LoVo (cell line): ENCODE measurements at regions not wholly inside any gene's neighbourhood (a gene's known extent, or its start where the extent isn't known, plus 50 kb on each side); places are given as distances from the start of the nearest gene placed in this dataset.
"Not testable (repeated sequence)": the region's sequence is repeated elsewhere in the genome, so short reads cannot be mapped to it uniquely, and the experiment has no call there.

Experiments used
- DNase-seq: peaks from one replicate; pipeline ENCODE4 v3.0.0-alpha.2; 2016; ENCODE audit warnings: low spot score

DNA sequence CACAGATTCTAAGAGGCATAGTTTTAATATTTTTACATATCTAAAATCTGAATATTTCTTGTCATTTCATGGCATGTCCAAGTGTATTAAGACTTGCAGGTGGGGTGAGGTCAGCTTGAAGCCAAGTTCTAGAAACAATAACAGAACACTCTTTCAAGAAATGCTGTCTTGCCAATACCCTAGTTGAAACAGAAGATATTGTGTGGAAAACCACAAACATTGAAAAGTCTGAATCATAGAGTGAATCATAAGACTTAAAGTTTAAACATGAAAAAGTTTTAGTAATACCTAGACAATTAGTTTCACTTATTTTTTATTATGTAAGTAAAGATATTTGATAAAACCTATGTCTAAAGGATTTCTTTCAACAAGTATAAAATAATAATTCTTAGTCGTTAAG, 191.5 kb upstream of the CAND1 start:
- no peak for DNase-seq

- DNase-seq, result no peak
Observed at GRCh38 chr12:67078957-67079356, 190.2 kb upstream of the CAND1 start.

DNA sequence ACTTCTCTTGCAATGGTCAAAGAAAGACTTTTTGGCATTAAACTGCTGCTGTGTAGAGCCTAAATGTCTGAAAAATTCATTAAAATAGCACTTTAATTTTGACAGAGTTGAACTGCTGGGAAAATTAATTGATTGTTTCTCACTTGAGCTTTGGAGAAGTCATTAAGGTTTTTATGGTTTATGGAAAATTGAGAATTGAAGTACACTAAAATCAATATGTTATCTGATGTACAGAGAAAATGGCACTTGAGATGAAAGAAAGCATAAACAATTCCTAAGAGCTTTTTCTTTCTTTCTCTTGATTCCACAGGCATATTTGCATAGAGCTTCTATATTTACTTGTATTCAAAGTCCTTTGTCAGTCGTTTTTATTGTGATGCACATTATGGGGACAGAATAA, 188.5 kb upstream of the CAND1 start:
- no peak for DNase-seq

GRCh38 chr12:67082221-67082620, 186.9 kb upstream of the CAND1 start:
- no peak for DNase-seq

DNA sequence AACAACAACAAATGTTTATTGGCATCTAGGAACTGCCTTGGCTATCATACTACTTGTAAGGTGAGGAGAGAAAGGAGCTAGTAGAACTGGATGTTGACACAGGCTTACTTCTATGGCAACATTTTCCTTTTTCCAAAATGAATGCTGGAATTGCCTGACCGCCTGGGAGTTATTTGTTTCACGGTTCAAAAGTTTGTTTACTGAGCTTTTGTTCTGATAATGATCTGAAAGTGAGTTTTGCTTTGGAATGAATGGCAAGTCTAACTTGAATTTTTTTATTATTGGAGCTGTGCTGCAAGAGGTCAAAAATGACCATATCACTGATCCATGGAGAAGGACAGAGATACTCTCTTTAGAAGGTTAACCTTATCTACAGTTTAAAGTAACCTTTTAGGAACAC, 183.5 kb upstream of the CAND1 start:
- no peak for DNase-seq

- no peak for DNase-seq
Observed at GRCh38 chr12:67086116-67086515, 183.0 kb upstream of the CAND1 start.

DNA sequence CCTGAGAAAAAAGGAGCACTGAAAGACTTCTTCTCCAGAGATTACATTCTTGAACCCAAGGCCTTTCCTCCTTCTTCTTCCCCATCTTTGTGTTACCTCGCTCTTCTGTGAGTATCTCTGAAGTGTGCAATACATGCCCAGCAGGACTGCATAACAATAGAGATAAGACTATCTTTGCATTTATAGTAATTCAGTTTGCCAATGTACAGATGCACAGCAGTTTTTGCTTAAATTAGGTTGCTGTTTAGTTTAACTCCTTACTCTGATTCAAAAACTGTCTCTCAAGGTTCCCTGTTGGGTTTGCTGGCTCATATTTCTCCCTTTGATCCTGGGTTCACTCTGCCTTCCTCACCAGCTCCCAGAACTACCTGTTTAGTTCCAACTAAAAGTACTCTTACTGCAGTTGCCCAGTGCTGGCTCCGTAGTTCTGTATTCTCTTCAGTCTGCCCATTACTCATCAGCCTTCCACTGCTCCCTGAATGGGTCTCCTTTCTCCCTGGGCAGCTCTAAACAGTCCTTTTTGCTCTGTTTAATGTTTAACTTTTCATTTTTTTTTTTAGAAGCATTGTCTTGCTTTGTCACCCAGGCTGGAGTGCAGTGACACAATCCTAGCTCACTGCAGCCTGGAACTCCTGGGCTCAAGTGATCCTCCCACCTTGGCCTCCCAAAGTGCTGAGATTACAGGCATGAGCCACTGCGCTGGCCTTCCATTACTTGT, 180.6 kb upstream of the CAND1 start:
- no peak for DNase-seq

DNA sequence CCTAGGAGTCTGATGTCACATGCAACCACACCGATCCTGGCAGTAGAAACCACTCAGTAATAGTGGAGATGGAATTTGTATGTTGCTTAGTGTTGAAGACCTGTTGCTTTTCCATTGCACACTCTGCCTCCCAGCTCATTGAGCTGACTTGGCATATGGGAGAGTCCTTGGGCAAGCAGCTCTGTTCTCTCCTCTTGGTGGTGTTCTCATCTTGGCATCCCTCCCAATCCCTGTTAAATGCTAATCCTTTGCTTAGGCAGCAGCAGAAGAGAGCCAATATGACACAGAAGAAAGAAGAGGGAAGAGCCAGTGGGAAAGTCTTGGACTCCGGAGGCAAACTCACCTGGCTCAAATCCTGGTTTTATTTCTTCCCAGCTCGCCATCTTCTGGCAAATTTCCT, 178.0 kb upstream of the CAND1 start:
- DNase-seq, result no peak

- no peak for DNase-seq
Observed at GRCh38 chr12:67091678-67092077, 177.5 kb upstream of the CAND1 start.

- not testable (repeated sequence) for DNase-seq
Observed at GRCh38 chr12:67092934-67093333, 176.2 kb upstream of the CAND1 start.

DNA sequence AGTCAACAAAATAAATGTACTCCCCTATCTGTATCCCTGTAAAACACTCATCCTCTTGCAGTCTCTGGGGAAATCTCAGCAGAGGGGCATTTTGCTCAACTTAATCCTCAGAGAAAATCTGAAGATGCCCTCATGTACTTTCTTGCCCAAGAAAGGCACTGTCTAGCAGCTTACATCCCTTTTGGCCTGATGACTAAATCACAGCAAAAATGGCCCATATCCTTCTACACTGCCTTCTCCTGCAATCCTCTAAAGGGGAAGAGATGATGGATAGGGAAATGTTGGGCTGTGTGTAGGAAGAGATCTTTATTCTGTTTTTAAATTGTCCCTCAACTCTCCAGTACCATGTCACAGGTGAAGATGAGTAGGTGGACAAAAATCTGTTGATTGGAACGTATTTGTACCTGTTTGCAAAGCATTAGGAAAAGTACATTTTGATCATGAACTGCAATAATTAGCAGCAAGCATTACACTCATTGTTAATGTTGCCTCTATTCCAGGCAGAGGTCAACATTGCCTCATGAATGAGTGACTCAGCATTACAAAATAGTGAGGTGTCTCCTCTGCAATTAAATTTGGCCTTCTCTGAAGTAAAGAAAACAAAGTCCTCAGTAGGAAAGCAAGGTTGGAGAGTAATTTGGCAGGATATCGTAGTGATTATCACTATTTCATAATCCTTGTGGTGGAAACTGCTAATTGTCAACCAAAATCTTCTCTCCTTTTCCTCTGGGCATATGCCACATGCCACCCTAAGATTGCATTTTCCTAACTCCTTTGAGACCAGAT, 172.4 kb upstream of the CAND1 start:
- no peak for DNase-seq

DNA sequence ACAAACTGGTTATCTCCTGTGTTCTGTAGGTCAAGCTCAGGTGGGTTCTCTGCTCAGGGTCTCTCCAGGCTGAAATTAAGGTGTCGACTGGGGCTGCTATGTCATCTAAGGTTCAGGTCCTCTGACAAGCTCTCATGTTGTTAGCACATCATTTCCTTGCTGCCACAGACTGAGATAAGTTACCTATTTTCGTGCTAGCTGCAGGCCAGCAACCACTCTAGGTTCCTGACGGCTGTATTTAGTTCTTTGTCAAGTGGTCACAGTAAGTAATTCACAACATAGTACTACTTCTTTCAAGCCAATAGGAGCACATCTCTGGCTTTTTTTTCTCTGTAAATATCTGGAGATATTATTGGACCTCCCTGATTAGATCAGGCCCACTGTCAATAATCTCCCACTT, 169.3 kb upstream of the CAND1 start:
- no peak for DNase-seq

- DNase-seq, result no peak
Observed at GRCh38 chr12:67103521-67103920, 165.6 kb upstream of the CAND1 start.

GRCh38 chr12:67107235-67107634, 161.9 kb upstream of the CAND1 start:
- no peak for DNase-seq

GRCh38 chr12:67107751-67108269, 161.3 kb upstream of the CAND1 start:
- no peak for DNase-seq

DNA sequence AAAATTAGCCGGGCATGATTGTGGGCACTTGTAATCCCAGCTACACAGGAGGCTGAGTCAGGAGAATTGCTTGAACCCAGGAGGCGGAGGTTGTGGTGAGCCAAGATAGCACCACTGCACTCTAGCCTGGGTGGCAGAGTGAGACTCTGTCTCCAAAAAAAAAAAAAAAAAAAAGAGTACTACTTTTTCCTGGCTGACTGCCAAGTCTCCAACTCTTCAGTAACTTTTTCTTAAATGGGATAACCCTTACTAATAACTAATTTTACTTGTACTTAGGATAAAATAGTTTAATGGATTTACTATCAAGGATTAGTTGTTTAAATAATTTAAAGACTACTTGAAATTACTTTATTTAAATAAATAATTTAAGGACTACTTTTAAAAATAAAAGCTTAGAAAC, 158.8 kb upstream of the CAND1 start:
- not testable (repeated sequence) for DNase-seq

DNA sequence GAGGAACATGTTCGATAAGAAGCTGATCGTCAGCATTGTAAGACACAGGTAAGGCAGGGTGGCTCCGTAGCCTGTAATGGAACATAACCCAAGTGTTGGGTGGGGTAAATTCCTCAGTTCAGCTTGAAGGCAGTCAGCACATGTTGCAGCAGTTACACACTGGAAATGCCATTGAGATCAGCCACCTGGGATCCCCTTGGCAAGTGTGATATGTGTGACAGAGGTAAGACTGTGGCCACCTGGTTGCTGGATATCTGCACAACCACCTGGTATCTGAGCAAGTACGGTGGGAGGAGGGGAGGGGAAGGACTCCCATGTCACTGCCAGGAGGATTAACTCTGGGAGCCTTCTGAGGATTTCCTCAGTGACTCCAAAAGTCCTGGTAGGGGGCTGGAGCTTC, 158.0 kb upstream of the CAND1 start:
- DNase-seq, result no peak

DNA sequence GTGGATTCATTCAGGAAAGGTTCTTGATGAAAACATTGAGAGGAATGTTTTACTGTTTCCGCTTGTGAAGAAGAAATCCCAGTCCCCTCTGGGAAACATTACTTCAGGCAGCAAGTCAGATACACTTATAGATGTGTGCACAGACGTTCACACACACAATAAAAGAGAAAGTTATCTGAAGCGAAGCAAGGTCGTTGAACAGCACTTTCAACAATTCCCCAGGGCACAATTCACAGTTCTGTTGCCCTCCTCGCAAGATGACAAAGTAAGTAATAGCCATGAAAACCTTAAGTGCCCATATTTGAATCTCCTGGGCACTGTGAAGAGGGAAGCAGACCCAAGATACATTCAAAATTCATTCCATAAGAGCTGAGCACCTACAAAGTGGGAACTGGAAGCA, 156.6 kb upstream of the CAND1 start:
- DNase-seq, result no peak

DNA sequence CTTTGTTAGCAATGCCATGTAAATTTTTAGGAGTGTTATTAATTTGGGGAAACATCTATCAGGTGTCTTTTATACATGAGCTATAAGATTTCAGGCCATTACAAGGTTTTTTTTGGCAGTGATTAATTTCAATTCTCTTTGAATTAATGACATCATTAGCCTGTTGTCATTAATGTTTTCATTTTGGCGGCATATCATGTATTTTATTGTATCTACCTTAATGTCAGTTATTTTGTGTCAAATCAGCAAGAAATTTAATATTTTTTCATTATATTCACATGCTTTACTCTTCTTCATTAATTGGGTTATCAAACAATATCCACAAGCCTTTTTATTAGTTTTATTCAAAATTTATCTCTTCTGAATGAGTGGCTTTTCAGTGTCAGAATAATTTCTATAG, 153.0 kb upstream of the CAND1 start:
- no peak for DNase-seq

DNA sequence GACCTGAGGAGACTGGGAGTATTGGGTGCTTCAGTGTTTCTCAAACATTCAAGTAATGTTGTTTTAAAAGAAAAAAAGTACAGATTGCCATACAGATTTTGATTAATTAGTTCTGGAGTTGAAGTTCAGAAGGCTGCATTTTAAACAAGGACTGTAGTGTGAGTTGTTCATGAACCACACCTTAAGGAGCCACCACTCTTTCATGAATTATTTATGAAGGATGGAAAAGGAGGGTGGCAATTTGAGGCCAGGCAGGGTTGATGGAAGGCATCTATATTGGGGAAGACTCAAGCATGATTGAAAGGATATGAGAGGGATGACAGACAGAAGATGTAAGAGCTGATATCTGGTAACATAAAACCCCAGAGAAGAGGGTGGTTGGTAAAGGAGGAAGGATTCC, 146.6 kb upstream of the CAND1 start:
- no peak for DNase-seq

GRCh38 chr12:67137256-67137655, 131.9 kb upstream of the CAND1 start:
- no peak for DNase-seq

- DNase-seq, result no peak
Observed at GRCh38 chr12:67141296-67142018, 127.7 kb upstream of the CAND1 start.

GRCh38 chr12:67145692-67146091, 123.5 kb upstream of the CAND1 start:
- DNase-seq, result no peak
